ENCODE measurements at regions not wholly inside any gene's neighbourhood (a gene's known extent, or its start where the extent isn't known, plus 50 kb on each side); places are given as distances from the start of the nearest gene placed in this dataset.

DNA sequence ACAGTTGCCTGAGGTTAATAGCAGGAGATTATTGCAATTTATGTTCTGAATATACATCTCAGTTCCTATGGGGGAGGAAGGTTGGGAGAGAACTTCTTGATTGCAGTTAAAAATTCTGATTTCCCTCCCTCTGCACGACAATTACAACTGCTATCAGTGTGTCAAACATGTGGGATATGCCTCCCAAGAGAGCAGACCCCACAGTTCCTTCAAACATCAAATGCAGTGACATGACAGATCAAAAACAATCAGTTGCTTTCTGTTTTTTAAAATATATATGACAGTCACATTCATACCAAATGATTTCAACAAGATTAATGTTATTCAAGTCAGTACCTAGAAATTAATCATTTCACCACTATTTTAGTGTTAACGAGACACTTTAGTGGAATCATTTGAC is 639.0 kb downstream of the EDEM1 start:
- TF ChIP-seq, protein P1, sequence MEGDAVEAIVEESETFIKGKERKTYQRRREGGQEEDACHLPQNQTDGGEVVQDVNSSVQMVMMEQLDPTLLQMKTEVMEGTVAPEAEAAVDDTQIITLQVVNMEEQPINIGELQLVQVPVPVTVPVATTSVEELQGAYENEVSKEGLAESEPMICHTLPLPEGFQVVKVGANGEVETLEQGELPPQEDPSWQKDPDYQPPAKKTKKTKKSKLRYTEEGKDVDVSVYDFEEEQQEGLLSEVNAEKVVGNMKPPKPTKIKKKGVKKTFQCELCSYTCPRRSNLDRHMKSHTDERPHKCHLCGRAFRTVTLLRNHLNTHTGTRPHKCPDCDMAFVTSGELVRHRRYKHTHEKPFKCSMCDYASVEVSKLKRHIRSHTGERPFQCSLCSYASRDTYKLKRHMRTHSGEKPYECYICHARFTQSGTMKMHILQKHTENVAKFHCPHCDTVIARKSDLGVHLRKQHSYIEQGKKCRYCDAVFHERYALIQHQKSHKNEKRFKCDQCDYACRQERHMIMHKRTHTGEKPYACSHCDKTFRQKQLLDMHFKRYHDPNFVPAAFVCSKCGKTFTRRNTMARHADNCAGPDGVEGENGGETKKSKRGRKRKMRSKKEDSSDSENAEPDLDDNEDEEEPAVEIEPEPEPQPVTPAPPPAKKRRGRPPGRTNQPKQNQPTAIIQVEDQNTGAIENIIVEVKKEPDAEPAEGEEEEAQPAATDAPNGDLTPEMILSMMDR (conservative IDR thresholded peaks at IDR 0.05; ENCODE audit: low read length): no peak
- TF ChIP-seq EZH2phosphoT487 (IDR thresholded peaks at IDR 0.05; ENCODE audit: borderline replicate concordance, low read depth, low read length): no peak
- H3K9me3 ChIP-seq (ENCODE audit: low read length): no peaks in the 10 kb centered on the region
- H3K79me2 ChIP-seq (ENCODE audit: insufficient read depth, low read depth, low read length): no peaks in the 10 kb centered on the region
- ChIA-PET CTCF (ENCODE audit: unreplicated experiment) (no interaction called here), POLR2A (no interaction called here)
- H3K4me1 ChIP-seq (ENCODE audit: insufficient read depth, low read length, poor library complexity, severe bottlenecking): no peaks in the 10 kb centered on the region
- H4K20me1 ChIP-seq (ENCODE audit: insufficient read depth, low read length): no peaks in the 10 kb centered on the region
- H3K27ac ChIP-seq (ENCODE audit: low read depth, low read length, poor library complexity, severe bottlenecking): no peak overlapping the region
- BruUV-seq (replicated peaks): no TSS peak
- no peak for DNase-seq (ENCODE audit: low spot score)
- H3K36me3 ChIP-seq (ENCODE audit: insufficient read depth, low read length): no peaks in the 10 kb centered on the region
- intact Hi-C loops (cut with micrococcal nuclease; ENCODE audit: unreplicated experiment): no loop called here
- H3K9me2 ChIP-seq (ENCODE audit: insufficient read depth, low read length): no peaks in the 10 kb centered on the region
- no peak overlapping the region for H2AFZ ChIP-seq (ENCODE audit: low read length)
- H3K4me3 ChIP-seq (ENCODE audit: low read depth, low read length, poor library complexity, severe bottlenecking): no peak overlapping the region
- H3K4me2 ChIP-seq (ENCODE audit: low read length): no peak overlapping the region

DNA sequence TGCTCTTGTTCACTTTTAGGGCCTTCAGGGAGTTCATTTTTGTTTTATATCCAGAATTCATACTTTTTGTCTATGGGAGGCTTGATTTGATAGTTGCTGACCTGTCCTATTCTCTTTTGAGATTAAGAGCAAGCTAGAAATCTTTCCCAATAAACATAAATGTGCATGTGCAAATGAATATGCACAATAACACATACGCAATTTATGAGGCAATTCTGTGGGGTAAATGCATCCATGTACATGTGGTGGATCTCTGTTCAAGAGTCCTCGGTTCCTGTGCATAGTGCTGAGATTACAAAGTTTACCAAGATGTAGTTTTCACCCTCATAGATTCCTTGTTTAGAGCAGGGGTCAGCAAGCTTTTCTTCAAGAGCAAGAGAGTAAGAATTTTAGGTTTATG is 640.7 kb downstream of the EDEM1 start:
- Histone ChIP-seq H3K4me2 (ENCODE audit: low read length) (no peak overlapping the region), H3K4me3 (ENCODE audit: low read depth, low read length, poor library complexity, severe bottlenecking) (no peak overlapping the region), H3K9me2 (ENCODE audit: insufficient read depth, low read length) (no peaks in the 10 kb centered on the region), H2AFZ (ENCODE audit: low read length) (no peak overlapping the region), H4K20me1 (ENCODE audit: insufficient read depth, low read length) (no peaks in the 10 kb centered on the region), H3K36me3 (ENCODE audit: insufficient read depth, low read length) (no peaks in the 10 kb centered on the region), H3K27ac (ENCODE audit: low read depth, low read length, poor library complexity, severe bottlenecking) (no peak overlapping the region), H3K4me1 (ENCODE audit: insufficient read depth, low read length, poor library complexity, severe bottlenecking) (no peaks in the 10 kb centered on the region), H3K79me2 (ENCODE audit: insufficient read depth, low read depth, low read length) (no peaks in the 10 kb centered on the region), H3K9me3 (ENCODE audit: low read length) (no peaks in the 10 kb centered on the region)
- intact Hi-C loops (cut with micrococcal nuclease; ENCODE audit: unreplicated experiment): no loop called here
- CTCF ChIA-PET (ENCODE audit: unreplicated experiment): no interaction called here
- no peak for DNase-seq (ENCODE audit: low spot score)
- TF ChIP-seq, protein P1 (conservative IDR thresholded peaks at IDR 0.05; ENCODE audit: low read length): no peak
- POLR2A ChIA-PET: no interaction called here
- no TSS peak for BruUV-seq (replicated peaks)

DNA sequence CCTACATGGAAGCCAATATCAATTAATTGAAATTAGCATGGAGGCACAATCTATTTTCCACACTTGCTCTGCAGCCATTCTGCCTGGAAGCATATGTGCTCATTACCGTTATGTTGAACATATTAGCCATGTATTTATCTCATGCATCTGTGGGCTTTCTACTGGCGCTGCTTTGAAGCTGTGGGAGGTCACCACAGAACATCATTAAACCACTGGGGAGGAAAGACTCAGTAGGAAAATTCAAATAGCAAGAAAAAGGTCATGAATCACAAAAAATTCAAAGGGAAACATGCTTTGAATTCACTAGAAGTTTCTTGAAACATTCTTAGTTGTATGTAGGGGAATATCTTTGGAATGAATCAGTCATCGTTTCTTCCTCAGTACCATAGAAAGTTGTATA is 652.5 kb downstream of the EDEM1 start:
- intact Hi-C loops (cut with micrococcal nuclease; ENCODE audit: unreplicated experiment): no loop called here
- no peak overlapping the region for H3K4me2 ChIP-seq (ENCODE audit: low read length)
- no peaks in the 10 kb centered on the region for H3K9me2 ChIP-seq (ENCODE audit: insufficient read depth, low read length)
- H3K36me3 ChIP-seq (ENCODE audit: insufficient read depth, low read length): no peaks in the 10 kb centered on the region
- no peak overlapping the region for H3K4me3 ChIP-seq (ENCODE audit: low read depth, low read length, poor library complexity, severe bottlenecking)
- BruUV-seq (replicated peaks): no TSS peak
- no peak for DNase-seq (ENCODE audit: low spot score)
- ChIA-PET CTCF (ENCODE audit: unreplicated experiment) (no interaction called here), POLR2A (interaction anchor here (1.1 kb wide), 1 partner anchor 8 kb away, joined by 4 read pairs; no protein-coding TSS in a partner anchor)
- H2AFZ ChIP-seq (ENCODE audit: low read length): no peak overlapping the region
- H3K4me1 ChIP-seq (ENCODE audit: insufficient read depth, low read length, poor library complexity, severe bottlenecking): no peaks in the 10 kb centered on the region
- TF ChIP-seq EZH2phosphoT487 (IDR thresholded peaks at IDR 0.05; ENCODE audit: borderline replicate concordance, low read depth, low read length): no peak
- TF ChIP-seq, protein P1 (conservative IDR thresholded peaks at IDR 0.05; ENCODE audit: low read length): no peak
- no peaks in the 10 kb centered on the region for H3K9me3 ChIP-seq (ENCODE audit: low read length)
- no peaks in the 10 kb centered on the region for H4K20me1 ChIP-seq (ENCODE audit: insufficient read depth, low read length)
- no peak overlapping the region for H3K27ac ChIP-seq (ENCODE audit: low read depth, low read length, poor library complexity, severe bottlenecking)
- no peaks in the 10 kb centered on the region for H3K79me2 ChIP-seq (ENCODE audit: insufficient read depth, low read depth, low read length)

All from OCI-LY7 (cell line).